ENCODE measurements at regions not wholly inside any gene's neighbourhood (a gene's known extent, or its start where the extent isn't known, plus 50 kb on each side); places are given as distances from the start of the nearest gene placed in this dataset.

DNA sequence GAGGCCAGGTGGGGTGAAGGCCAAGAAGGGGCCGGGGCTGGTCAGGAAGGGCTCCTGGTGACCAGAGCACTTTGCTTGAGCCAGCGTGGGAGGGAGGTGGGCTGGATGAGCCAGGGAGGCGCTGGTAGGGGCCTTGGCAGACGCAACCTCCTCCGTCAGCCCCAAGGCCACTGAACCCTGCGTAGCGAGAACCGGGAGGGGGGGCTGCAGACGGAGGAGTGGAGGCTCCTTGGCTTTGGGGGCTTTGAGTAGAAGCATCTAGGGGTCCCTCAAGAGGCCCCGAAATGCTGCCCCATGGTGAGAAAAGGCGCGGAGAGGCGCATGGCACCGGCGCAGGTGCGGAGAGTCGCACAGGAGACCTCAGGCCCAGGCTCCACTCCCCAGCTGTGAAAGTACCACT lies 1888.0 kb upstream of the CDH9 start:
- TF ChIP-seq, protein P1, sequence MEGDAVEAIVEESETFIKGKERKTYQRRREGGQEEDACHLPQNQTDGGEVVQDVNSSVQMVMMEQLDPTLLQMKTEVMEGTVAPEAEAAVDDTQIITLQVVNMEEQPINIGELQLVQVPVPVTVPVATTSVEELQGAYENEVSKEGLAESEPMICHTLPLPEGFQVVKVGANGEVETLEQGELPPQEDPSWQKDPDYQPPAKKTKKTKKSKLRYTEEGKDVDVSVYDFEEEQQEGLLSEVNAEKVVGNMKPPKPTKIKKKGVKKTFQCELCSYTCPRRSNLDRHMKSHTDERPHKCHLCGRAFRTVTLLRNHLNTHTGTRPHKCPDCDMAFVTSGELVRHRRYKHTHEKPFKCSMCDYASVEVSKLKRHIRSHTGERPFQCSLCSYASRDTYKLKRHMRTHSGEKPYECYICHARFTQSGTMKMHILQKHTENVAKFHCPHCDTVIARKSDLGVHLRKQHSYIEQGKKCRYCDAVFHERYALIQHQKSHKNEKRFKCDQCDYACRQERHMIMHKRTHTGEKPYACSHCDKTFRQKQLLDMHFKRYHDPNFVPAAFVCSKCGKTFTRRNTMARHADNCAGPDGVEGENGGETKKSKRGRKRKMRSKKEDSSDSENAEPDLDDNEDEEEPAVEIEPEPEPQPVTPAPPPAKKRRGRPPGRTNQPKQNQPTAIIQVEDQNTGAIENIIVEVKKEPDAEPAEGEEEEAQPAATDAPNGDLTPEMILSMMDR (IDR thresholded peaks at IDR 0.05) = no peak
- TF ChIP-seq EZH2 (IDR thresholded peaks at IDR 0.05) (no peak), EZH2phosphoT487 (IDR thresholded peaks at IDR 0.05) (no peak)
